ENCODE measurements at regions not wholly inside any gene's neighbourhood (a gene's known extent, or its start where the extent isn't known, plus 50 kb on each side); places are given as distances from the start of the nearest gene placed in this dataset.
"Not testable (repeated sequence)": the region's sequence is repeated elsewhere in the genome, so short reads cannot be mapped to it uniquely, and the experiment has no call there.

DNA sequence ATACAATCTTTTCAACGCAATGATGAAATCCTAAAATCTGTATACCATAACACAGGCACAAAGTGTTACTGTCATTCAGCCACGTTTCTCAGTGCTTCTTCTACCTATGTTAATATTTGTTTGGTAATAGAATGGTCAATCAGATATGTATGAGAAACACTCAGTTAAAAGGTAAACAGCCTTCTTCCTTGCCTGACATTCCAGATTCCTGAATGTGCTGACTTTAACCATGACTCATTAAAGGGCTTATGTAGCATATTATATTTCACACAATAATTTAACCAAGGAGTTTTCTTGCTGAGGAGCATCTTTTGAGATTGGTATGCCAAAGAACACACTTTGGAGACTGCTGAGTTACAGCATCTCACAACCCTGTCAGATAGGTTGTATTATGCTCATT is 187.6 kb downstream of the CETN3 start:
- H3K9ac ChIP-seq, result no peak overlapping the region
- no peak overlapping the region for H3K4me3 ChIP-seq
- no peaks in the 10 kb centered on the region for H3K9me3 ChIP-seq
- H3K36me3 ChIP-seq, result no peaks in the 10 kb centered on the region
- TF ChIP-seq Cebpa-rat (IDR thresholded peaks at IDR 0.05), result no peak
- no peaks in the 10 kb centered on the region for H3K27me3 ChIP-seq
- no peaks in the 10 kb centered on the region for H4K20me1 ChIP-seq
- no peak overlapping the region for H3K27ac ChIP-seq
- H3K4me1 ChIP-seq, result peaks cover 18% of the 10 kb centered on the region
- no peak overlapping the region for H3K4me2 ChIP-seq

GRCh38 chr5:90220554-90220953 is 189.0 kb downstream of the CETN3 start:
- Histone ChIP-seq H3K27ac (no peak overlapping the region), H3K27me3 (no peaks in the 10 kb centered on the region)
- TF ChIP-seq Cebpa-rat (IDR thresholded peaks at IDR 0.05), result no peak

DNA sequence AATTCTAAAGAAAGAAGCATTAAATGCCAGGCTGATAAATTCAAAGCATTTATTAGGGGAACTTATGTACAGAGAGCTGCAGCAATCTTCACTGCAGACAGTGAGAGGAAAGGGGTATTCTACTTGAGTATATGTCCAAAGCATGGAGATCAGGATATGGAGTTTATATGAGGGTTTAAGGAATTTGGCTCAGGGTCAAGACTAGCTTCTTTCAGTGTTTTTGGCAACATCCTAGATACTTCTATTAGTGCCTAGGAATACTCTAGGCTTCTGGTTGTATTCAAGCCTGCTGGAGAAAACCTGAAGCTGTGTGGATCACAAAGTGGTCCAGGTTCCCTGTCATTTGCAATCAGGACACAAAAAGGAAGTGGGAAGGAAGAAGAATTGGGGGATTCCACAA is 194.6 kb downstream of the CETN3 start:
- H3K27ac ChIP-seq, result no peak overlapping the region
- H3K36me3 ChIP-seq, result no peaks in the 10 kb centered on the region
- no peak overlapping the region for H3K9ac ChIP-seq
- H3K9me3 ChIP-seq, result no peaks in the 10 kb centered on the region
- H3K27me3 ChIP-seq, result no peaks in the 10 kb centered on the region
- H4K20me1 ChIP-seq, result no peaks in the 10 kb centered on the region
- TF ChIP-seq Cebpa-rat (IDR thresholded peaks at IDR 0.05), result no peak
- H3K4me1 ChIP-seq, result peaks cover 3% of the 10 kb centered on the region
- H3K4me2 ChIP-seq, result no peak overlapping the region
- H3K4me3 ChIP-seq, result no peak overlapping the region

More at GRCh38 chr5:90220554-90220953, 189.0 kb downstream of the CETN3 start:
- Histone ChIP-seq H3K36me3 (no peaks in the 10 kb centered on the region), H3K9ac (no peak overlapping the region), H3K9me3 (no peaks in the 10 kb centered on the region), H3K4me1 (peaks cover 18% of the 10 kb centered on the region), H3K4me2 (peak overlapping the region; percentile 62), H4K20me1 (no peaks in the 10 kb centered on the region), H3K4me3 (no peak overlapping the region)

- H3K27me3 ChIP-seq, H3K9me3 ChIP-seq, H3K9ac ChIP-seq, H3K4me2 ChIP-seq, H3K4me3 ChIP-seq, H3K4me1 ChIP-seq, H4K20me1 ChIP-seq, H3K36me3 ChIP-seq, H3K27ac ChIP-seq: not testable (repeated sequence)
Observed at GRCh38 chr5:90208323-90208722, 201.2 kb downstream of the CETN3 start.

DNA sequence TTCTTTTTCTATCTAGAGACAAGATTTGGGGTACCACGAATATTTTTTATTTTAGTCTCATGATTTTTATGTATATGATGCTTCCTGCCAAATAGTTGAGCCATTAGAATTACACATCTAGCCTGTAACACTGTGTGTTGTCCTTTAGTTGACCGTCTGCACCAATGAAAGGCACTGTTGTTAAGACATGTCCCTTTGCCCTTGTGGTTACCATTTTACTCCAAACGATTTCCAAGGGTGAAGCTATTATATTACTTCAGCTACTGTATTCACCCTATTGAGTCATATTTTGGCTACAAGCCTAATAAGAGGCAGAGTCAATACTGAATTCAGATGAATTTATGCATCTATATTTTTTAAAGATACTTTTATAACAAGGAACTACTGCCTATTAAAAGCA is 207.6 kb downstream of the CETN3 start:
- Histone ChIP-seq H3K4me1 (no peaks in the 10 kb centered on the region), H3K4me3 (no peak overlapping the region), H4K20me1 (no peaks in the 10 kb centered on the region), H3K9me3 (no peaks in the 10 kb centered on the region), H3K27me3 (no peaks in the 10 kb centered on the region), H3K27ac (no peak overlapping the region), H3K36me3 (no peaks in the 10 kb centered on the region), H3K9ac (no peak overlapping the region), H3K4me2 (no peak overlapping the region)
- TF ChIP-seq Cebpa-rat (IDR thresholded peaks at IDR 0.05), result no peak

- Histone ChIP-seq H3K4me1 (no peaks in the 10 kb centered on the region), H3K4me3 (no peak overlapping the region), H3K9ac (no peak overlapping the region), H3K9me3 (0 out of 2 replicates have a peak, but pooled peaks cover 3% of the 10 kb centered on the region), H3K36me3 (no peaks in the 10 kb centered on the region), H3K4me2 (no peak overlapping the region), H4K20me1 (no peaks in the 10 kb centered on the region), H3K27ac (no peak overlapping the region), H3K27me3 (no peaks in the 10 kb centered on the region)
- TF ChIP-seq Cebpa-rat (IDR thresholded peaks at IDR 0.05), result no peak
Observed at GRCh38 chr5:90193185-90193822, 216.3 kb downstream of the CETN3 start.

- Histone ChIP-seq H3K9ac (no peak overlapping the region), H3K4me2 (no peak overlapping the region), H3K4me1 (no peaks in the 10 kb centered on the region), H3K9me3 (0 out of 2 replicates have a peak, but pooled peaks cover 3% of the 10 kb centered on the region), H3K27me3 (no peaks in the 10 kb centered on the region), H3K36me3 (no peaks in the 10 kb centered on the region), H4K20me1 (no peaks in the 10 kb centered on the region), H3K4me3 (no peak overlapping the region), H3K27ac (no peak overlapping the region)
- no peak for TF ChIP-seq Cebpa-rat (IDR thresholded peaks at IDR 0.05)
Observed at GRCh38 chr5:90191352-90192045, 218.1 kb downstream of the CETN3 start.

- Histone ChIP-seq H3K27ac (no peak overlapping the region), H4K20me1 (no peaks in the 10 kb centered on the region), H3K9me3 (no peaks in the 10 kb centered on the region), H3K4me2 (no peak overlapping the region), H3K36me3 (no peaks in the 10 kb centered on the region), H3K27me3 (no peaks in the 10 kb centered on the region), H3K9ac (no peak overlapping the region), H3K4me3 (no peak overlapping the region), H3K4me1 (no peaks in the 10 kb centered on the region)
- TF ChIP-seq Cebpa-rat (IDR thresholded peaks at IDR 0.05), result no peak
Observed at GRCh38 chr5:90185897-90186468, 223.6 kb downstream of the CETN3 start.

- H3K4me2 ChIP-seq, result no peak overlapping the region
- H3K27me3 ChIP-seq, result no peaks in the 10 kb centered on the region
- no peak overlapping the region for H3K9ac ChIP-seq
- no peaks in the 10 kb centered on the region for H3K9me3 ChIP-seq
- no peaks in the 10 kb centered on the region for H3K4me1 ChIP-seq
- H4K20me1 ChIP-seq, result no peaks in the 10 kb centered on the region
- H3K36me3 ChIP-seq, result no peaks in the 10 kb centered on the region
- H3K4me3 ChIP-seq, result no peak overlapping the region
- TF ChIP-seq Cebpa-rat (IDR thresholded peaks at IDR 0.05), result no peak
- no peak overlapping the region for H3K27ac ChIP-seq
Observed at GRCh38 chr5:90184764-90185163, 224.8 kb downstream of the CETN3 start.

GRCh38 chr5:90182726-90183125 is 226.8 kb downstream of the CETN3 start:
- TF ChIP-seq Cebpa-rat (IDR thresholded peaks at IDR 0.05), result no peak
- H3K36me3 ChIP-seq, result no peaks in the 10 kb centered on the region
- no peak overlapping the region for H3K4me3 ChIP-seq
- H3K4me1 ChIP-seq, result no peaks in the 10 kb centered on the region
- no peaks in the 10 kb centered on the region for H3K27me3 ChIP-seq
- H3K27ac ChIP-seq, result no peak overlapping the region
- H3K4me2 ChIP-seq, result no peak overlapping the region
- no peak overlapping the region for H3K9ac ChIP-seq
- H3K9me3 ChIP-seq, result peaks cover 4% of the 10 kb centered on the region; the same call in 1 of the 2 replicates
- H4K20me1 ChIP-seq, result no peaks in the 10 kb centered on the region
